ENCODE measurements at regions not wholly inside any gene's neighbourhood (a gene's known extent, or its start where the extent isn't known, plus 50 kb on each side); places are given as distances from the start of the nearest gene placed in this dataset.

- 74% methylated on average over 12 of the region's 12 CpGs for WGBS (ENCODE audit: insufficient coverage, insufficient replicate concordance, low lambda C conversion rate, missing lambda C conversion rate)
- Histone ChIP-seq H3K27me3 (replicated peaks in 1 of 2; ENCODE audit: control insufficient read depth in 2 of 2, insufficient read depth in 2 of 2, low read length in 1 of 2) (peaks cover 0 to 14% of the 10 kb centered on the region in 2 experiments; a peak in 3 of 4 replicates), H3K4me2 (ENCODE audit: control insufficient read depth, insufficient read depth) (no peak overlapping the region), H4K20me1 (ENCODE audit: control insufficient read depth, insufficient read depth) (no peaks in the 10 kb centered on the region; the same call in 1 of the 2 replicates), H3K27ac (ENCODE audit: control insufficient read depth, insufficient read depth) (no peak overlapping the region), H3K4me3 (no peak overlapping the region), H3K9me3 (replicated peaks; ENCODE audit: control insufficient read depth, insufficient read depth, low read length) (no peaks in the 10 kb centered on the region), H3K4me1 (ENCODE audit: control insufficient read depth, insufficient read depth, low read length) (peaks cover 60% of the 10 kb centered on the region), H2AFZ (ENCODE audit: control insufficient read depth, low read depth, low read length) (no peak overlapping the region), H3K36me3 (ENCODE audit: control insufficient read depth in 2 of 2, insufficient read depth in 2 of 2, low read length in 1 of 2) (no peaks in the 10 kb centered on the region), H3K79me2 (ENCODE audit: control insufficient read depth, insufficient read depth, low read length) (no peaks in the 10 kb centered on the region), H3K9ac (ENCODE audit: control insufficient read depth, insufficient read depth, low read length) (no peak overlapping the region)
- intact Hi-C loops (cut with micrococcal nuclease; ENCODE audit: unreplicated experiment): loop anchor here (5.0 kb wide), 3 partner anchors 32 to 107 kb away; no protein-coding TSS in a partner anchor
- FAIRE-seq (no peak), ATAC-seq (no peak), DNase-seq (ENCODE audit: low read depth, low spot score) (no peak)
- ChIA-PET SMC1A (ENCODE audit: uncharacterized antibody, unreplicated experiment) (interaction anchor here (0.6 to 7.1 kb wide), 11 partner anchors 9 to 109 kb away, joined by 3 to 50 read pairs (median 3); no protein-coding TSS in a partner anchor), RAD21 (ENCODE audit: unreplicated experiment) (interaction anchor here (0.6 to 5.3 kb wide), 13 partner anchors 14 to 281 kb away, joined by 3 to 60 read pairs (median 4); no protein-coding TSS in a partner anchor), CTCF (interaction anchor here (0.8 to 4.1 kb wide), 9 partner anchors 10 to 115 kb away, joined by 3 to 25 read pairs (median 4); no protein-coding TSS in a partner anchor), POLR2A (interaction anchor here (0.5 to 3.0 kb wide), 12 partner anchors 9 to 109 kb away, joined by 3 to 15 read pairs (median 4); no protein-coding TSS in a partner anchor)
- in situ Hi-C loops (cut with MboI): no loop called here
- TF ChIP-seq ZNF622 (IDR thresholded peaks at IDR 0.05): no peak
- TF ChIP-seq NRF1 (conservative IDR thresholded peaks at IDR 0.05; ENCODE audit: low read depth, low read length): no peak
- no peak for TF ChIP-seq E2F4 (IDR thresholded peaks at IDR 0.05; ENCODE audit: low read depth, low read length)
- 0 out of 2 replicates have a peak, but pooled peaks have one; percentile 42 for TF ChIP-seq GATAD2B (conservative IDR thresholded peaks at IDR 0.05; ENCODE audit: low read depth)
- peak; percentile 84; the same call in 1 of the 2 replicates for TF ChIP-seq ZNF217 (IDR thresholded peaks at IDR 0.05)
- TF ChIP-seq MEF2B (IDR thresholded peaks at IDR 0.05; ENCODE audit: partially characterized antibody, poor library complexity, severe bottlenecking): peak; percentile 37
- 0 out of 2 replicates have a peak, but pooled peaks have one; percentile 9 for TF ChIP-seq DPF2 (IDR thresholded peaks at IDR 0.05)
- peak; percentile 96 for TF ChIP-seq SMARCA5 (IDR thresholded peaks at IDR 0.05)
- BruUV-seq (replicated peaks): no TSS peak
Observed at GRCh38 chr5:139744471-139745131, 51.0 kb upstream of the PSD2 start.

Data from GM12878 (cell line).